Coronary artery (tissue), 2 donors: ENCODE measurements at regions not wholly inside any gene's neighbourhood (a gene's known extent, or its start where the extent isn't known, plus 50 kb on each side); places are given as distances from the start of the nearest gene placed in this dataset.

Source experiments
- DNase-seq: peaks from one replicate; pipeline ENCODE4 v3.0.0-alpha.2; 2017; ENCODE audit warnings: low spot score
- H3K27ac ChIP-seq, 2 donors: fragments of 200-600 bp; sonication (generic); one replicate each; pipeline ENCODE4 v1.5.1; 2016 to 2019
- H3K4me3 ChIP-seq: fragments of 200-600 bp; sonication (generic); 2 replicates; pipeline ENCODE4 v1.5.1; 2016; ENCODE audit warnings: mild to moderate bottlenecking, moderate library complexity
- TF ChIP-seq, protein P1 (sequence below): fragments of 200-600 bp; sonication (generic); IDR thresholded peaks from one replicate; pipeline ENCODE4 v1.5.1; 2019; ENCODE audit warnings: antibody characterized with exemption

DNA sequence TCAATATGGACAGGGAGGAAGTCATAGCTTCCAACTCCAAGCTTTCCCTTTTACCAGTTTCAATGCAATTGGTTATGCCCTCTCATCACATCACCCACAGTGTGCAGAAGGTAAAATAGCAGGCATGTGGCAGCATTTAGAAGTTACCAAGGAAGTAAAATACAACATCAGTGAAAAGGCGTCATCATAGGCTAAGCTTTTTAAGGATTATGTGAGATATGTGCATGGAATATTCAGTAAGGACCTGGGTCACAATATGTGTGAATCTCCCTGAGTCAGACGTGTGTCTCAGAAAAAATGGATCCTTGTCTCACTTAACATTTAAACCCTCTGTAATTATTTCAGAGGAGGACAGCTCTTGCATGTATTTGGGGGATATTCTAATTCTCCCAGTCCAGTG, 522.8 kb upstream of the POM121L12 start:
- no peak for DNase-seq
- TF ChIP-seq, protein P1, sequence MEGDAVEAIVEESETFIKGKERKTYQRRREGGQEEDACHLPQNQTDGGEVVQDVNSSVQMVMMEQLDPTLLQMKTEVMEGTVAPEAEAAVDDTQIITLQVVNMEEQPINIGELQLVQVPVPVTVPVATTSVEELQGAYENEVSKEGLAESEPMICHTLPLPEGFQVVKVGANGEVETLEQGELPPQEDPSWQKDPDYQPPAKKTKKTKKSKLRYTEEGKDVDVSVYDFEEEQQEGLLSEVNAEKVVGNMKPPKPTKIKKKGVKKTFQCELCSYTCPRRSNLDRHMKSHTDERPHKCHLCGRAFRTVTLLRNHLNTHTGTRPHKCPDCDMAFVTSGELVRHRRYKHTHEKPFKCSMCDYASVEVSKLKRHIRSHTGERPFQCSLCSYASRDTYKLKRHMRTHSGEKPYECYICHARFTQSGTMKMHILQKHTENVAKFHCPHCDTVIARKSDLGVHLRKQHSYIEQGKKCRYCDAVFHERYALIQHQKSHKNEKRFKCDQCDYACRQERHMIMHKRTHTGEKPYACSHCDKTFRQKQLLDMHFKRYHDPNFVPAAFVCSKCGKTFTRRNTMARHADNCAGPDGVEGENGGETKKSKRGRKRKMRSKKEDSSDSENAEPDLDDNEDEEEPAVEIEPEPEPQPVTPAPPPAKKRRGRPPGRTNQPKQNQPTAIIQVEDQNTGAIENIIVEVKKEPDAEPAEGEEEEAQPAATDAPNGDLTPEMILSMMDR = no peak
- Histone ChIP-seq H3K27ac (no peak overlapping the region), H3K4me3 (no peak overlapping the region)

DNA sequence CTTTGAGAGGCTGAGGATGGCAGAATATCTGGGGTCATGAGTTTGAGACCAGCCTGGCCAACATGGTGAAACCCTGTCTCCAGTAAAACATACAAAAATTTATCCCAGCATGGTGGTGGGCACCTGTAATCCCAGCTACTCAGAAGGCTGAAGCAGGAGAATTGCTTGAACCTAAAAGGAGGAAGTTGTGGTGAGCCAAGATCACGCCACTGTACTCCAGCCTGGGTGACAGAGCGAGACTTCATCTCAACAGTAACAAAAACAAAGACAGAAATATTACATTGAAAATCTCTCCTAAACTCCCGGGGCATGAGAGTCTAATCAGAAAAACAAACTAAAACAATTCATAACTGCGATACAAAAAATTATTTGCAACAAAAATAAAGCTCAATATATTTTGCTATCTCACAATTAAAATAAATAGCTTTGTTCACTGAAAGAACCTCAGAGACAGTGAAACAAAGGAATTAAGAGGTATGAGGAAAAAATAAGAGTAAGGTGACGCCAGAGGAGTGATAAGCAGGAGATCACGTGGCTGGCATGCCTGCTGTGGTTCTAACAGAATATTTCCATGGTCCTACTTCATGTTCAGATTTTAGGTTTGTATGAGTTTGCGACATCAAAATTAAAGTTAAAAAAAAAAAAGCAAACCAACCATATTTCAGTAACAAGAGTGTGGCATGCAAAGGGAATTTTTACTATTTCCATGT, 527.7 kb upstream of the POM121L12 start:
- H3K4me3 ChIP-seq = no peak overlapping the region
- H3K27ac ChIP-seq = no peak overlapping the region
- DNase-seq = no peak
- TF ChIP-seq, protein P1 = no peak

DNA sequence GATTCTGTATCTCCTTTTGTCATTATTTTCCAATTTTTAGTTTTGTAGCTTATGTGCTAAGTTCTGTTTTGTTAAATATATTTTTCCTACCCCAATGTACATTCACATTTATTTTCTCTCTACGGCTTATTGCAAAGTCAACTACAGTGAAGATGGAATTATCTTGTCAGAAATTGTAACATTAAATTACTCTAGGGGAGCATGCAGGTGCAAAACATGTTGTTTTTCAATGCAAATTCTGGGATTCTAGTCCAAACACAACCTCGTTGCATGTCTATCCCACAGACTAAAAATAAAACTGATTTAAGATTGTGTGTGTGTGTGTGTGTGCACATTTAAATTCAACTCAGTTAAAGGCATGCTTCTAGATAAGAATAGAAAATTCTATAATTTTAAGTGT, 529.1 kb upstream of the POM121L12 start:
- no peak for DNase-seq
- no peak overlapping the region for H3K27ac ChIP-seq
- TF ChIP-seq, protein P1 = no peak
- H3K4me3 ChIP-seq = no peak overlapping the region

DNA sequence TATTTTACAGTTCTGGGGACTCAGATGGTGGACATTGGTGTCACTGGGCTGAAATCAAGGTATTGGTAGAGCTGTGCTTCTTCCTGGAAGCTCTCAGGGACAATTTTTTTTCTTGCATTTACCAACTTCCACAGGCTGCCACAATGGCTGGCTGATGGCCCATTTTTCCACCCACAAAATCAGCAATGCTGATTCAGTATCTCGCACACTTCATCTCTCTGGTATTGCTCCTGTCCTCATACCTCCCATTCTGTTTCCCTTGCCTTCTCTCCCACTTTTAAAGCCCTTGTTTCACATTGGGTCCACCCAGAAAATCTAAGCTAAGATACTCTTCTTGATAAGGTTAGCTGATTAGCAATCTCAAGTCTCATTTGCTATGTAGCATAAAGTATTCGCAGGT, 530.9 kb upstream of the POM121L12 start:
- DNase-seq = no peak
- Histone ChIP-seq H3K4me3 (no peak overlapping the region), H3K27ac (no peak overlapping the region)
- TF ChIP-seq, protein P1 = no peak

DNA sequence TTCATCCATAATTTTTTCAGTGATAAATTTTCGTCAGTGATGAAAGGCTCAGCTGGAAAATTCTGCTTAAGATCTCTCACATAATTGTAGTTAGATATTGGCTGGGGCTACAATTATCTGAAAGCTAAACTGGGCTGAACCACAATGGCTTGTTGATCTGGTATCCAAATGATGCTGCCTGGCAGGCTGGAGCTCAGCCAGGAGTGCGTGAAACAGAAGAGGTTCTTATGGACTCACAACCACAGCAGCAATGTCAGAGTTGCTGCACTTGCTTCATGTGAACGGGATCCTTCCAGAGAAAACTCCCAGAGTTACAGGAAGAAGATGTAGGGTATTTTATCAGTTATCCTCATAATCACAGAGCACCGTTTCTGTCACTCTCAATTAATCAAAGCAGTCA, 533.2 kb upstream of the POM121L12 start:
- H3K4me3 ChIP-seq = no peak overlapping the region
- no peak overlapping the region for H3K27ac ChIP-seq
- TF ChIP-seq, protein P1 = no peak
- DNase-seq = no peak

DNA sequence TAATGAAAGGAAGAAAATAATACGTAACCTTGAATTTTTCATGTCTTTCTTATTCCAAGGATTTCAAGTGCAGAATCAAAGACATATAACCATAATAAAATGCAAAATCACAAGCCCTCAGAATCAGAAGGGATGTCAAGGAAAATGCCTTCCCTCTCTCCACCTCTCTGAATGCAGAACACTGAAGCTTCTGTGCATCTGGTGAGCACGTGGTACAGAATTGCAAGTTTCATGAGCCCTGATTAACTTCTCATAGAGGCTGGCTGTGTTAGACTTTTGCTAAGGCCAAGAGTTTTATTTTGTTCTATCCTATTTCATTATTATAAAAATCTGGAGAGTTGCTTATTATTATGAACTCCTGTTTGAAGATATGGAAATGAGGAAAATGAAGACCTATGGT, 533.7 kb upstream of the POM121L12 start:
- no peak for DNase-seq
- Histone ChIP-seq H3K4me3 (no peak overlapping the region), H3K27ac (no peak overlapping the region)
- TF ChIP-seq, protein P1 = no peak

DNA sequence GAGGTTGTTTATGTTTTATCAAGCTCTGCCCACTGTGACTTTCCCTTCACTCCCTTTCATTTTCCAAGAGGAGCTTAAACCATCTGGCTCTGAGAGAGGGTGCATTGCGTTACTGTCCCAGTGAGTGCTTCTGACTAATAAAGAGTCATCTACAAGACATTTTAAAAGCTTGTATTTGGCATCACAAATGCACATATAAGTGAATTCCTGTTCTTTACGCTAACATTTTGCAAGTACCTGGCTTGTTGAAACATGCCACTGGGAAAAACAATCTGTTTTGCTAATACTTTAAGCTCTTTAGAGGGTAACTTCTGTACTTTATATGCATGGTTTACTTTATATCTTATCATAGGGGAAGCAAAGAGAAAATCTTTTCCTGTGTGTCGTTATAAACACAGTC, 534.6 kb upstream of the POM121L12 start:
- Histone ChIP-seq H3K4me3 (no peak overlapping the region), H3K27ac (no peak overlapping the region)
- no peak for DNase-seq
- TF ChIP-seq, protein P1 = no peak
